GM12878 (cell line): ENCODE measurements at regions not wholly inside any gene's neighbourhood (a gene's known extent, or its start where the extent isn't known, plus 50 kb on each side); places are given as distances from the start of the nearest gene placed in this dataset.

Source experiments
- BCL11A ChIP-seq: IDR thresholded peaks from 2 replicates; pipeline ENCODE4 v1.6.1; 2011; ENCODE audit warnings: low read depth, low read length
- BHLHE40 ChIP-seq, 2 experiments: fragments of 450-650 bp in 1 of 2; IDR thresholded peaks; 2 replicates each; pipeline ENCODE4 v1.6.1; 2011 to 2017; ENCODE audit warnings: low read depth in 2 of 2, borderline replicate concordance in 1 of 2, improper control_type of control experiment in 1 of 2, low read length in 1 of 2, mild to moderate bottlenecking in 1 of 2
- CHD1 ChIP-seq: IDR thresholded peaks from 2 replicates; pipeline ENCODE4 v1.6.1; 2012; ENCODE audit warnings: low read depth, low read length, improper control_type of control experiment
- LARP7 ChIP-seq: fragments of 450-650 bp; IDR thresholded peaks from 2 replicates; pipeline ENCODE4 v1.6.1; 2017; ENCODE audit warnings: mild to moderate bottlenecking
- POLR2AphosphoS5 ChIP-seq: IDR thresholded peaks from 2 replicates; pipeline ENCODE4 v1.6.1; 2011; ENCODE audit warnings: mild to moderate bottlenecking, low read length, inconsistent platforms
- RCOR1 ChIP-seq: conservative IDR thresholded peaks from 2 replicates; pipeline ENCODE4 v1.6.1; 2012; ENCODE audit warnings: low read depth, low read length, improper control_type of control experiment
- TARDBP ChIP-seq: IDR thresholded peaks from 2 replicates; pipeline ENCODE4 v1.6.1; 2016; ENCODE audit warnings: borderline replicate concordance
- ZNF384 ChIP-seq: IDR thresholded peaks from 2 replicates; pipeline ENCODE4 v1.6.1; 2012; ENCODE audit warnings: low read depth, mild to moderate bottlenecking, low read length, improper control_type of control experiment, borderline replicate concordance
- TF ChIP-seq, protein P1 (sequence below), 3 experiments: IDR thresholded peaks in 2 of 3; conservative IDR thresholded peaks in 1 of 3; 2 replicates each; pipeline ENCODE4 v1.5.1; 2011; ENCODE audit warnings: low read depth in 3 of 3, low read length in 3 of 3, mild to moderate bottlenecking in 3 of 3, control low read depth in 2 of 3, moderate library complexity in 2 of 3, inconsistent platforms in 1 of 3, mixed read lengths in 1 of 3; ENCODE audit not compliant: control insufficient read depth in 2 of 3, insufficient read depth in 1 of 3; ENCODE audit errors: extremely low read depth in 1 of 3
- TF ChIP-seq, protein P2 (sequence below): IDR thresholded peaks from 2 replicates; pipeline ENCODE4 v1.6.1; 2011; ENCODE audit warnings: borderline replicate concordance, low read depth, mild to moderate bottlenecking, moderate library complexity, mixed read lengths, low read length; ENCODE audit not compliant: insufficient read depth; ENCODE audit errors: extremely low read length
- TF ChIP-seq, protein P3 (sequence below): IDR thresholded peaks from 2 replicates; pipeline ENCODE4 v1.6.1; 2012; ENCODE audit warnings: mild to moderate bottlenecking, low read depth, low read length

DNA sequence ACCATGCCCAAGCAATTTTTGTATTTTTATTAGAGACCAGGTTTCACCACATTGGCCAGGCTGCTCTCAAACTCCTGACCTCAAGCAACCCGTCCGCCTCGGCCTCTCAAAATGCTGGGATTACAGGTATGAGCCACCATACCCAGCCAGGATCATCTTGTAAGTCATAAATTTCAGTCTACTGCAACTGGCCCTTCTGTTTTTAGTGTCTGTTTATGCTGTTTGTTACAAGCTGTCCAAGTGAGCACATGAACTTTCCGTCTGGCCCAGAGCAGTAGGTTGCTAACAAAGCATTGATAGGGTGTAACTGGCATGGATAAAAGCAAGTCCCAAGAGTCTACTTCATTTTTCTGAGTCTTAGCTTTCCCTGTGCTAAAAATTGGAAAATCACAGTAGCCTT, 164.4 kb upstream of the NT5C1B start:
- TF ChIP-seq RCOR1 (no peak), POLR2AphosphoS5 (no peak), BCL11A (no peak), TARDBP (no peak), CHD1 (no peak), BHLHE40 (IDR thresholded peaks at IDR 0.05; ENCODE audit: borderline replicate concordance in 1 of 2, low read depth in 2 of 2, low read length in 1 of 2) (no peak), LARP7 (no peak), ZNF384 (no peak)
- TF ChIP-seq, protein P1, sequence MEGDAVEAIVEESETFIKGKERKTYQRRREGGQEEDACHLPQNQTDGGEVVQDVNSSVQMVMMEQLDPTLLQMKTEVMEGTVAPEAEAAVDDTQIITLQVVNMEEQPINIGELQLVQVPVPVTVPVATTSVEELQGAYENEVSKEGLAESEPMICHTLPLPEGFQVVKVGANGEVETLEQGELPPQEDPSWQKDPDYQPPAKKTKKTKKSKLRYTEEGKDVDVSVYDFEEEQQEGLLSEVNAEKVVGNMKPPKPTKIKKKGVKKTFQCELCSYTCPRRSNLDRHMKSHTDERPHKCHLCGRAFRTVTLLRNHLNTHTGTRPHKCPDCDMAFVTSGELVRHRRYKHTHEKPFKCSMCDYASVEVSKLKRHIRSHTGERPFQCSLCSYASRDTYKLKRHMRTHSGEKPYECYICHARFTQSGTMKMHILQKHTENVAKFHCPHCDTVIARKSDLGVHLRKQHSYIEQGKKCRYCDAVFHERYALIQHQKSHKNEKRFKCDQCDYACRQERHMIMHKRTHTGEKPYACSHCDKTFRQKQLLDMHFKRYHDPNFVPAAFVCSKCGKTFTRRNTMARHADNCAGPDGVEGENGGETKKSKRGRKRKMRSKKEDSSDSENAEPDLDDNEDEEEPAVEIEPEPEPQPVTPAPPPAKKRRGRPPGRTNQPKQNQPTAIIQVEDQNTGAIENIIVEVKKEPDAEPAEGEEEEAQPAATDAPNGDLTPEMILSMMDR (IDR thresholded peaks at IDR 0.05 in 2 of 3, conservative IDR thresholded peaks at IDR 0.05 in 1 of 3; ENCODE audit: control insufficient read depth in 2 of 3, extremely low read depth in 1 of 3, insufficient read depth in 1 of 3, low read depth in 3 of 3, low read length in 3 of 3), result no peak
- TF ChIP-seq, protein P2, sequence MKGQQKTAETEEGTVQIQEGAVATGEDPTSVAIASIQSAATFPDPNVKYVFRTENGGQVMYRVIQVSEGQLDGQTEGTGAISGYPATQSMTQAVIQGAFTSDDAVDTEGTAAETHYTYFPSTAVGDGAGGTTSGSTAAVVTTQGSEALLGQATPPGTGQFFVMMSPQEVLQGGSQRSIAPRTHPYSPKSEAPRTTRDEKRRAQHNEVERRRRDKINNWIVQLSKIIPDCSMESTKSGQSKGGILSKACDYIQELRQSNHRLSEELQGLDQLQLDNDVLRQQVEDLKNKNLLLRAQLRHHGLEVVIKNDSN, result no peak
- TF ChIP-seq, protein P3, sequence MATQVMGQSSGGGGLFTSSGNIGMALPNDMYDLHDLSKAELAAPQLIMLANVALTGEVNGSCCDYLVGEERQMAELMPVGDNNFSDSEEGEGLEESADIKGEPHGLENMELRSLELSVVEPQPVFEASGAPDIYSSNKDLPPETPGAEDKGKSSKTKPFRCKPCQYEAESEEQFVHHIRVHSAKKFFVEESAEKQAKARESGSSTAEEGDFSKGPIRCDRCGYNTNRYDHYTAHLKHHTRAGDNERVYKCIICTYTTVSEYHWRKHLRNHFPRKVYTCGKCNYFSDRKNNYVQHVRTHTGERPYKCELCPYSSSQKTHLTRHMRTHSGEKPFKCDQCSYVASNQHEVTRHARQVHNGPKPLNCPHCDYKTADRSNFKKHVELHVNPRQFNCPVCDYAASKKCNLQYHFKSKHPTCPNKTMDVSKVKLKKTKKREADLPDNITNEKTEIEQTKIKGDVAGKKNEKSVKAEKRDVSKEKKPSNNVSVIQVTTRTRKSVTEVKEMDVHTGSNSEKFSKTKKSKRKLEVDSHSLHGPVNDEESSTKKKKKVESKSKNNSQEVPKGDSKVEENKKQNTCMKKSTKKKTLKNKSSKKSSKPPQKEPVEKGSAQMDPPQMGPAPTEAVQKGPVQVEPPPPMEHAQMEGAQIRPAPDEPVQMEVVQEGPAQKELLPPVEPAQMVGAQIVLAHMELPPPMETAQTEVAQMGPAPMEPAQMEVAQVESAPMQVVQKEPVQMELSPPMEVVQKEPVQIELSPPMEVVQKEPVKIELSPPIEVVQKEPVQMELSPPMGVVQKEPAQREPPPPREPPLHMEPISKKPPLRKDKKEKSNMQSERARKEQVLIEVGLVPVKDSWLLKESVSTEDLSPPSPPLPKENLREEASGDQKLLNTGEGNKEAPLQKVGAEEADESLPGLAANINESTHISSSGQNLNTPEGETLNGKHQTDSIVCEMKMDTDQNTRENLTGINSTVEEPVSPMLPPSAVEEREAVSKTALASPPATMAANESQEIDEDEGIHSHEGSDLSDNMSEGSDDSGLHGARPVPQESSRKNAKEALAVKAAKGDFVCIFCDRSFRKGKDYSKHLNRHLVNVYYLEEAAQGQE, result no peak
